Suprapubic skin (tissue), 3 donors: ENCODE measurements at regions not wholly inside any gene's neighbourhood (a gene's known extent, or its start where the extent isn't known, plus 50 kb on each side); places are given as distances from the start of the nearest gene placed in this dataset.

Experiments used
- CTCF ChIP-seq, 2 donors: fragments of 200-600 bp in 1 of 2; fragments of 450-650 bp in 1 of 2; sonication (generic) in 1 of 2; IDR thresholded peaks; one replicate each; pipeline ENCODE4 v1.5.1; 2016 to 2019; ENCODE audit warnings: antibody characterized with exemption in 2 of 2, mild to moderate bottlenecking in 1 of 2, moderate library complexity in 1 of 2
- EP300 ChIP-seq: sonication (generic); formaldehyde crosslinking; IDR thresholded peaks from one replicate; pipeline ENCODE4 v1.6.1; 2017; ENCODE audit warnings: antibody characterized with exemption
- POLR2A ChIP-seq, 2 donors: fragments of 450-650 bp; IDR thresholded peaks; one replicate each; pipeline ENCODE4 v1.6.1; 2017; ENCODE audit warnings: antibody characterized with exemption in 2 of 2, mild to moderate bottlenecking in 2 of 2, moderate library complexity in 2 of 2

- TF ChIP-seq CTCF (IDR thresholded peaks at IDR 0.05) (no peak), EP300 (no peak), POLR2A (IDR thresholded peaks at IDR 0.05) (no peak)
Observed at GRCh38 chr5:105565531-105565930, 2002.9 kb upstream of the NUDT12 start.
